Ovary (tissue), 3 donors: ENCODE measurements at regions not wholly inside any gene's neighbourhood (a gene's known extent, or its start where the extent isn't known, plus 50 kb on each side); places are given as distances from the start of the nearest gene placed in this dataset.

Source experiments
- CTCF ChIP-seq, 3 donors: fragments of 450-650 bp in 2 of 3; fragments of 200-600 bp in 1 of 3; IDR thresholded peaks; one replicate each; pipeline versions ENCODE4 v1.5.1 to v1.8.0; 2016 to 2022; ENCODE audit warnings: antibody characterized with exemption in 3 of 3, mild to moderate bottlenecking in 1 of 3
- EP300 ChIP-seq: sonication (generic); formaldehyde crosslinking; IDR thresholded peaks from one replicate; pipeline ENCODE4 v1.6.1; 2017; ENCODE audit warnings: antibody characterized with exemption
- POLR2A ChIP-seq: fragments of 450-650 bp; IDR thresholded peaks from one replicate; pipeline ENCODE4 v1.6.1; 2017; ENCODE audit warnings: antibody characterized with exemption, mild to moderate bottlenecking, moderate library complexity
- donor health status: DM: no; HTN: no; CAD: no.

DNA sequence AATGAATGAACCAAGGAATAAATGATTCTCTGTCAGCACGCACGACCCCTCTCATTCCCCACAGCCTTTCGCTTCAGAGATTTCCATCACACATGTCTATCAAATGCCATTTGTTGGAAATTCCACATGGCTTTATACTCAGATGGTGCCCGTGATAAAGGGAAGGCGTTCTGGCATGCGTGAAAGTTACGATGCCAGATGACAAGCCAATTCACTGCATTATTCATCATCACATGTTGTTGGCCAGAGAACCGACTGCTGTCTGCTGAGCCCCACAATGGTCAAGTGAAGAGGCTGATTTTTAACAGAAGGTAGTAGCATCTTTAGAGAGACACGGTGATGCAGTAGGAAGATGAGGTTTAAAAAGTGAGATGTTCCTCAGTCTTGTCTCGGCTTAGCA, 74.1 kb upstream of the FRMD4B start:
- TF ChIP-seq CTCF (IDR thresholded peaks at IDR 0.05), result no peak
- TF ChIP-seq POLR2A, result no peak
- no peak for TF ChIP-seq EP300
